Stimulated activated CD4-positive, alpha-beta T cell treated with anti-CD3 and anti-CD28 coated beads, TNF-alpha, amount 100 ng/mL, for 4 hours (primary cell): ENCODE measurements at regions not wholly inside any gene's neighbourhood (a gene's known extent, or its start where the extent isn't known, plus 50 kb on each side); places are given as distances from the start of the nearest gene placed in this dataset.

Experiments used
- DNase-seq, 3 experiments: peaks; one replicate each; pipeline ENCODE4 v3.0.0-alpha.2; 2020; ENCODE audit warnings: low read depth in 3 of 3

DNA sequence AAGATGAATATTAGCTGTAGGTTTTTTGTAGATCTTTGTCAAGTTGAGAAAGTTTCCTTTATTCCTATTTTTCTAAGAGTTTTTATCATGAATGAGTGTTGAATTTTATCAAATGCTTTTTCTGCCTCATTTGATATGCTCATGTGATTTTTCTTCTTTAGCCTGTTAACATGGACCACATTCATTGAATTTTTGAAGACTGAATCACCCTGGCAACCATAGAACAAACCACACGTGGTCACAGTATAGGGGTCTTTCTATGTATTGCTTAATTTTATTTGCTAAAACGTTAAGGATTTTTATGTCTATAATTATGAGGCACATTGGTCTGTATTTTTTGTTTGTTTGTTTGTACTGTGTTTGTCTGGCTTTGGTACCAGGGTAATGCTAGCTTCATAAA is 201.7 kb upstream of the CWC22 start:
- no peak for DNase-seq

- DNase-seq: no peak
These were observed 198.6 kb upstream of the CWC22 start for GRCh38 chr2:180205621-180206235.

DNA sequence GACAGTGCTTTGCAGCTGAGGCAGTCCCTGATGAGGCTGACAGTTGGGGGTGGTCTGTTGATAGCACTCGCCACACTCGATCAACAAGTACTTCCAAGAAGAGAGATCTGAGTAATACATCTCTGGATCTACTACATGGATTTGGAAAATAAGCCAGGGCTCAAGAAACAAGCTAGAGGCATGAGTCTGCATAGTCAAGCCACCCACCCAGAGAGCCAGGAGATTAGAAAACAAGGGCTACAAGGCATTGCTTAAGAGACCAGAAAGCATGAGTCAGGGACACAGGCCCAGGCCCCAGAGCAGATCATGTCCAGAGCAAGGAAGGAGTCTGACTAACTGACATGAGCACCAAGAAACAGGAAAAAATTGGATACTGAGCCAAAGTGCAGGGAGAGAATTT is 196.9 kb upstream of the CWC22 start:
- no peak for DNase-seq

- DNase-seq: no peak
These were observed 195.4 kb upstream of the CWC22 start for GRCh38 chr2:180202467-180202951.

GRCh38 chr2:180196419-180196977 is 189.4 kb upstream of the CWC22 start:
- DNase-seq: no peak

DNA sequence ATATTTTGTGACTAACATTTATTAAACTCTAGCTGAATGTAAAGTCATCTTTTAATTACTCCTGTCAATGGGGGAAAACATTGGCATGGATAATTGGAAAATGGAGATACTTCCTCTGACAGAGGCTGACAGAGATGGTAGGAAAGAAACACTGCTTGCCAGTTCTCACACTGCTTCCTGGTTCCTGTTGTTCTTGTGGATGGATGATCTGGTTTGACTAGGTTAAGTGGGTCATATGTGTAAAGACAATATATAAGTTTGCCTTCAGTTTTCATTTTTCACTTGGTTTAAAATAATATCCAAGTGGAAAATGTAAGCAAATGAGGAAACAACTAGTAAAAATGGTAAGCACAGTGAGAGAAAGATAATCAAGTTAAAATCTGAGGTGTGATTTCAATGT is 188.8 kb upstream of the CWC22 start:
- DNase-seq: no peak

DNA sequence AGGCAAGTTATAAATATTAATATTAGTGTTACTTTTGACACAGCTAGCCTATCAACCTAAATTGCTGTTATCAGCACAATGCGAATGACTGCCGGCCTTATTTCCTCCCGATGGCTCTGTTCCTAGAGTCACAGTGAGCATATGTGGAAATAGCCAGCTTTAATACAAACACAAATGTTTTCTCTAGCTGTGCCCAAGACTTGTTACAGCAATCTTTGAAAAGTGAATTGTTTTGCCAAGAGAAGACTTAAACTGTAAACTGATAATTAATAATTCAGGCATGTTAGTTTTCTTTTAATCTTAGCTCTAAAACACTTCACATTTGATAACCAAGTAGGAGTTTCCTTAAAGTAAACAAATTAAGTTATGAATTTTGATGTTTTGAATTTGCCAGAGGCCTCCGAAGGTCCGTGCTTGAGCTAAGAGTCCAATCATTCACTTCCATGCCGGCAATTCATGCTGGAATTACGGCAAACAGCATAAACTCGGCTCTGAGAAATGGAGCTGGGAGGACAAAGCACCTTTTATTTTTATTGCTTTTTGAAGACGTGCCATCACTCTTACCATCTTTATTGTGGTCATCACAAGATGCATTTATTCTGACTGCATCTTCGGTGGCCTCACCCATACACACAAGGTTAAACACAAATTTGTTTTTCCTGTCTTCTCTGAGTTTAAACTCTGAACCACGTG is 184.5 kb upstream of the CWC22 start:
- no peak for DNase-seq

DNA sequence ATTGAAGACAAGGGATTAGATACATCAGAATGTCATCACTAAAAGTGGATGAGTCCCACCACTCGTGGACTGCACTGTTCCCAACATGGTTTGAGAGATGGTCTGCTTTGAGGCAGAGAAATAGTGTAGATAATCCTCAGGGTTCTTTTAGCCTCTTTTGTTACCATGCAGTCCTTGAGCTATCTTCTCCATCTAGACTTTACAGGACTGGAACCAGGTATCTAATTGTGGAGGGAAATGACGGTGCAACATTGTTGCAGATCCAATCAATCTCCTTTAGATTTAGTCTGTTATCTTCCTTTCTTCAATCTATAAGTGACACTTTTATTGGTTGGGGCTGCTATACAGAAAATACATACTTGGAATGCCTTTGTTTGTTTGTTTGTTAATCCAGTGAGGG is 183.8 kb upstream of the CWC22 start:
- DNase-seq: no peak

- no peak for DNase-seq
These were observed 180.5 kb upstream of the CWC22 start for GRCh38 chr2:180187611-180188010.

DNA sequence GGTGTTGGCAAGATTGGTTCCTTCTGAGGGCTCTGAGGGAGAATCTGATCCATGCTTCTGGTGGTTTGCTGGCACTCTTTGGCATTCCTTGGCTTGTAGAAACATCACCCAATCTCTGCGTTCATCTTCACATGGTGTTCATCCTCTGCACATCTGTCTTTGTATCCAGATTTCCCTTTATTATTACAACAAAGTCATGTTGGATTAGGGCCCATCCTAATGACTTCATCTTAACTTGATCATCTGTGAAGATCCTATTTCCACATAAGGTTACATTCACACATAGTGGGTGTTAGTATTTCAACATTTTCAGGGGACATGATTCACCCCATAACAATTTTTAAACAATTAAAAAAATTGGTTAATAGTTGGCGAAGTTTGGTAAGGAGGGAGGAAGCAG is 177.4 kb upstream of the CWC22 start:
- no peak for DNase-seq

- no peak for DNase-seq
These were observed 173.4 kb upstream of the CWC22 start for GRCh38 chr2:180180511-180180910.

DNA sequence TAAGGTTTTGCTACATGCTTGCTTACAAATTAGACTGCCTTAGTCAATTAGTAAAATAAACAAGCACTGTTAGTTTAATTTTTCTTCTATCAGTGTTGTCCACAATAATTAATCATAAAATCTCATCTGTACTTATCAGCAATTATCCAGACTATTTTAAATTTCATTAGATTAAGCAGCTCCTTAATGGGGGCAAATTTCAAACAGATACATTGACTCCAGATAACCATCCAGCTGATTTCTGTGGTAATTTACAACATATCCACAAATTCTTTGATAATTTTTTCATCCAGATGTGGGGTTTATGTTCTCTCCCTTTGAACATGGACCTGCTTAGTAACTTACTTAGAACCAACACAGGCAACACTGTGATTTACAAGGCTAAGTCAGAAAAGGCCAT is 170.4 kb upstream of the CWC22 start:
- DNase-seq: no peak

- DNase-seq: no peak
These were observed 168.6 kb upstream of the CWC22 start for GRCh38 chr2:180175736-180176135.

DNA sequence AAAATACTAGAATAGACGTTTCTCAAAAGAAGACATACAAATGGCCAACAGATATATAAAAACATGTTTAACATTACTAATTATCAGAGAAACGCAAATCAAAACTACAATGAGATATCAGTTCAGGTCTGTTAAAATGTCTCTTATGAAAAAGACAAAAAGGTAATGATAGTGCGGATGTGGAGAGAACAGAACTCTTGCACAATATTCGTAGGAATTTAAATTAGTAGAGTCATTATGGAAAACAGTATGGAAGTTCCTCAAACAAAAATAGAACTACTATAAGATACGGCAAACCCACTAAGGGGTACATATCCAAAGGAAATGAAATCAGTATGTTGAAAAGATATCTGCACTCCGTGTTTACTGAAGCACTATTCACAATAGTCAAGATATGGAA is 167.5 kb upstream of the CWC22 start:
- no peak for DNase-seq

DNA sequence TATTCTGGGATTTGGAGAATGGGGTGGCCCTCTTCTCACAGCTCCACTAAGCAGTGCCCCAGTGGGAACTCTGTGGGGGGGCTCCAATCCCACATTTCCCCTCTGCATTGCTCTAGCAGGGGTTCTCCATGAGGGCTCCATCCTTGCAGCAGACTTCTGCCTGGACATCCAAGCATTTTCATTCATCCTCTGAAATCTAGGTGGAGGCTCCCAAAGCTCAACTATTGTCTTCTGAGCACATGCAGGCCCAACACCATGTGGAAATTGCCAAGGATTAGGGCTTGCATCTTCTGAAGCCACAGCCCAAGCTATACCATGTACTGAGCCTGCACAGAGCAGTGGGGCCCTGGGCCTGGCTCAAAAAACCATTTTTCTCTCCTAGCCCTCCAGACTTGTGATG is 162.4 kb upstream of the CWC22 start:
- no peak for DNase-seq

DNA sequence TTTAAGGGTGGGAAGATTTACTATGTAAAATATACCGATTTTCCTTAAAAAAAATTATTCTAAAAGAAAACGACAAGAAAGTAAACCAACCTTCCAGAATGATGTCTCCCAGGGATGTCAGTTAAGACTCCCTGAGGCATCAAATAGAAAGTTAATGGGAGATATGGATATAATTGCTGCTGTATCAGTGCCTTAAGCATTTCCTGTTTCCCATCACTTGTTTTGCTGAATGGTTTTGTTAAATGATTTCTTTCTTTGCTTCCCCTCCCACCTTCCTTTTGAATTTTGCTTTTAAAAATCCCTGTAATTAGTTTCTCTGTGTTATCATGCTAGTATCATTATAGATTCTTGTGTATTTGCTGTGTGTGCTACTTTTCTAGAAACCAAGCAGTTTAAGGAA is 154.3 kb upstream of the CWC22 start:
- DNase-seq: no peak

GRCh38 chr2:180159921-180160320 is 152.8 kb upstream of the CWC22 start:
- DNase-seq: no peak

GRCh38 chr2:180158961-180159360 is 151.9 kb upstream of the CWC22 start:
- DNase-seq: no peak

DNA sequence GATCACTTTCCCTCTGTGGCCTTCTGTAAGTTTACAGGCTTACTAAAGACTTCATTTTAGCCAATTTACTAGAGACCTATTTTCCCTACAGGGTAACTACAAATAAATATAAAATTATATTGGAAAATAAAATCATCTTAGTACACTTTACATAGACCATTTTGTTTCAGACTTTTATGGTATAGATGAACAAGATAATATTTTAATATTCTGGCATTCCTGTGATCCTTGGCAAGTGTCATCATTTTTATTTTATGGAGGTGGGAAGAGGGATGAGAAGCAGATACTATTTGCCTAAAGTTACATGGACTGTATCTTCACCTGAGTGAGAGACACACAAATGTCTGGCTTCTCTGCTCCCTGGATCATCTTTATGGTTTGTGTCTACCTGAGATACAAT is 149.6 kb upstream of the CWC22 start:
- DNase-seq: no peak

GRCh38 chr2:180150606-180151005 is 143.5 kb upstream of the CWC22 start:
- no peak for DNase-seq

- DNase-seq: no peak
These were observed 139.4 kb upstream of the CWC22 start for GRCh38 chr2:180146541-180146940.

DNA sequence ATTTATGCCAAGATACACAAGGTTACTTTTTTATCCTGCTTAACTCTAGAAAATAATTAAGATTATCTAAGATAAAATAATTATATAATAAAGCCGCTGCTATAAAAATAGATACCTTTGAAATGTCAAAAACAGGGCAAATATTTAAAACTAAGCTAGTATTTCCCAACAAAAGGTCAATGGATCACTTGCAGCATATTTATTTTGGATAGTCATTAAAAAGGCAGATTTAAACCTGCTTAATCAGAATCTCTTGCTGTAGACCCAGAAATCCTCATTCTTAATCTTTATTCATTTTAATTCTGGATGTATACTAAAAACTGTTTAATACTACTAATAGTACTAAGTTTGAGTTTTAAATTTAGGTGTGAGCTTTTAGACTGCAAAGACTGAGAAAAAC is 139.0 kb upstream of the CWC22 start:
- DNase-seq: no peak

- DNase-seq: no peak
These were observed 138.1 kb upstream of the CWC22 start for GRCh38 chr2:180145163-180145562.
